MM.1S (cell line): ENCODE measurements at regions not wholly inside any gene's neighbourhood (a gene's known extent, or its start where the extent isn't known, plus 50 kb on each side); places are given as distances from the start of the nearest gene placed in this dataset.
A peak's percentile ranks its signal among the peaks of the same experiment; 100 is the strongest.
"Not testable (repeated sequence)": the region's sequence is repeated elsewhere in the genome, so short reads cannot be mapped to it uniquely, and the experiment has no call there.

Source experiments
- DNase-seq: peaks from one replicate; pipeline ENCODE4 v3.0.0-alpha.2; 2015
- H2AFZ ChIP-seq: fragments of 300-600 bp; sonication (generic); 2 replicates; pipeline ENCODE4 v1.6.0; 2016; ENCODE audit warnings: antibody characterized with exemption, low read length
- H3F3A ChIP-seq: fragments of 300-600 bp; sonication (generic); 2 replicates; pipeline ENCODE4 v1.6.1; 2016; ENCODE audit warnings: mild to moderate bottlenecking, antibody characterized with exemption, low read length, moderate library complexity, mixed read lengths; ENCODE audit not compliant: insufficient read depth
- H3K27ac ChIP-seq: fragments of 300-600 bp; sonication (generic); 2 replicates; pipeline ENCODE4 v1.5.1; 2016; ENCODE audit warnings: mild to moderate bottlenecking, low read length
- H3K27me3 ChIP-seq: fragments of 300-600 bp; sonication (generic); replicated peaks from 2 replicates; pipeline ENCODE4 v1.6.0; 2016; ENCODE audit warnings: low read length; ENCODE audit not compliant: insufficient read depth
- H3K36me3 ChIP-seq: fragments of 300-600 bp; sonication (generic); replicated peaks from 2 replicates; pipeline ENCODE4 v1.6.1; 2016; ENCODE audit warnings: mild to moderate bottlenecking, low read length, mixed read lengths; ENCODE audit not compliant: insufficient read depth
- H3K4me1 ChIP-seq: fragments of 300-600 bp; sonication (generic); 2 replicates; pipeline ENCODE4 v1.6.1; 2016; ENCODE audit warnings: low read length, mixed read lengths
- H3K4me2 ChIP-seq: fragments of 300-600 bp; sonication (generic); 2 replicates; pipeline ENCODE4 v1.6.0; 2016; ENCODE audit warnings: low read depth, low read length
- H3K4me3 ChIP-seq: fragments of 300-600 bp; sonication (generic); 2 replicates; pipeline ENCODE4 v1.5.1; 2016; ENCODE audit warnings: low read length, mixed read lengths
- H3K79me2 ChIP-seq: fragments of 300-600 bp; sonication (generic); 2 replicates; pipeline ENCODE4 v1.6.1; 2016; ENCODE audit warnings: mixed run types, low read length, mixed read lengths
- H3K9ac ChIP-seq: fragments of 300-600 bp; sonication (generic); 2 replicates; pipeline ENCODE4 v1.6.1; 2016; ENCODE audit warnings: low read length, mixed read lengths
- H3K9me2 ChIP-seq: fragments of 300-600 bp; sonication (generic); replicated peaks from 2 replicates; pipeline ENCODE4 v1.6.1; 2016; ENCODE audit warnings: mild to moderate bottlenecking, low read length, mixed read lengths; ENCODE audit not compliant: insufficient read depth
- H3K9me3 ChIP-seq: fragments of 300-600 bp; sonication (generic); replicated peaks from 2 replicates; pipeline ENCODE4 v1.6.1; 2016; ENCODE audit warnings: mild to moderate bottlenecking, low read length, mixed read lengths; ENCODE audit not compliant: insufficient read depth
- H4K20me1 ChIP-seq: fragments of 300-600 bp; sonication (generic); 2 replicates; pipeline ENCODE4 v1.6.1; 2016; ENCODE audit warnings: mild to moderate bottlenecking, low read length, moderate library complexity, mixed read lengths; ENCODE audit not compliant: insufficient read depth
- CTCF ChIP-seq: fragments of 300-600 bp; sonication (generic); IDR thresholded peaks from 2 replicates; pipeline ENCODE4 v1.5.1; 2016; ENCODE audit warnings: antibody characterized with exemption, low read length, mixed read lengths
- EZH2 ChIP-seq: fragments of 300-600 bp; sonication (generic); optimal IDR thresholded peaks from 2 replicates; pipeline ENCODE3; 2017; ENCODE audit warnings: low read depth, mild to moderate bottlenecking, antibody characterized with exemption, low read length, mixed read lengths
- EZH2phosphoT487 ChIP-seq: fragments of 300-600 bp; sonication (generic); IDR thresholded peaks from 2 replicates; pipeline ENCODE4 v1.6.1; 2018; ENCODE audit warnings: antibody characterized with exemption, low read length

GRCh38 chr2:88396209-88396608 lies 56.3 kb downstream of the FOXI3 start:
- Histone ChIP-seq H3K27ac (no peak overlapping the region), H3K36me3 (no peaks in the 10 kb centered on the region), H2AFZ (no peak overlapping the region), H3K9me3 (no peaks in the 10 kb centered on the region), H3F3A (no peaks in the 10 kb centered on the region), H3K9me2 (no peaks in the 10 kb centered on the region), H3K79me2 (no peaks in the 10 kb centered on the region), H3K4me1 (no peaks in the 10 kb centered on the region), H4K20me1 (no peaks in the 10 kb centered on the region), H3K4me3 (no peak overlapping the region), H3K27me3 (no peaks in the 10 kb centered on the region), H3K9ac (no peak overlapping the region), H3K4me2 (no peak overlapping the region)
- TF ChIP-seq EZH2phosphoT487, result no peak
- TF ChIP-seq EZH2, result no peak
- TF ChIP-seq CTCF, result no peak
- no peak for DNase-seq

GRCh38 chr2:88377641-88377991 lies 74.9 kb downstream of the FOXI3 start:
- H3K4me3 ChIP-seq, result no peak overlapping the region

GRCh38 chr2:88372042-88372441 lies 80.5 kb downstream of the FOXI3 start:
- no peaks in the 10 kb centered on the region for H3K36me3 ChIP-seq
- no peaks in the 10 kb centered on the region for H3K9me2 ChIP-seq
- H3K4me3 ChIP-seq, result no peak overlapping the region
- H3K4me2 ChIP-seq, result no peak overlapping the region
- H3K79me2 ChIP-seq, result no peaks in the 10 kb centered on the region
- no peak overlapping the region for H3K27ac ChIP-seq
- no peak for DNase-seq
- H3K9me3 ChIP-seq, result no peaks in the 10 kb centered on the region
- H3K4me1 ChIP-seq, result no peaks in the 10 kb centered on the region
- no peak overlapping the region for H3K9ac ChIP-seq
- H3F3A ChIP-seq, result no peaks in the 10 kb centered on the region
- H2AFZ ChIP-seq, result no peak overlapping the region
- no peaks in the 10 kb centered on the region for H4K20me1 ChIP-seq
- H3K27me3 ChIP-seq, result no peaks in the 10 kb centered on the region
- TF ChIP-seq CTCF (no peak), EZH2phosphoT487 (no peak), EZH2 (no peak)

More at GRCh38 chr2:88377641-88377991, 74.9 kb downstream of the FOXI3 start:
- no peak overlapping the region for H2AFZ ChIP-seq
- no peak for DNase-seq
- H3K9ac ChIP-seq, result no peak overlapping the region
- no peaks in the 10 kb centered on the region for H4K20me1 ChIP-seq
- no peaks in the 10 kb centered on the region for H3K27me3 ChIP-seq
- no peaks in the 10 kb centered on the region for H3K79me2 ChIP-seq
- H3K4me1 ChIP-seq, result no peaks in the 10 kb centered on the region
- no peak overlapping the region for H3K4me2 ChIP-seq
- H3K36me3 ChIP-seq, result no peaks in the 10 kb centered on the region
- no peaks in the 10 kb centered on the region for H3F3A ChIP-seq
- H3K9me3 ChIP-seq, result no peaks in the 10 kb centered on the region
- no peaks in the 10 kb centered on the region for H3K9me2 ChIP-seq
- no peak overlapping the region for H3K27ac ChIP-seq
- TF ChIP-seq EZH2, result no peak
- TF ChIP-seq CTCF, result no peak
- no peak for TF ChIP-seq EZH2phosphoT487

GRCh38 chr2:88365408-88365807 lies 87.1 kb downstream of the FOXI3 start:
- H3K79me2 ChIP-seq, H3K9me2 ChIP-seq, H3F3A ChIP-seq, H4K20me1 ChIP-seq, H3K36me3 ChIP-seq, H3K4me1 ChIP-seq, H3K27ac ChIP-seq, H3K27me3 ChIP-seq, H3K9me3 ChIP-seq, H3K9ac ChIP-seq: not testable (repeated sequence)
- peak; percentile 42 for DNase-seq
- Histone ChIP-seq H2AFZ (peak overlapping the region; percentile 67), H3K4me3 (peak overlapping the region; percentile 39), H3K4me2 (peak overlapping the region; percentile 31; the same call in 1 of the 2 replicates)
